ENCODE measurements at regions not wholly inside any gene's neighbourhood (a gene's known extent, or its start where the extent isn't known, plus 50 kb on each side); places are given as distances from the start of the nearest gene placed in this dataset.
"Not testable (repeated sequence)": the region's sequence is repeated elsewhere in the genome, so short reads cannot be mapped to it uniquely, and the experiment has no call there.

DNA sequence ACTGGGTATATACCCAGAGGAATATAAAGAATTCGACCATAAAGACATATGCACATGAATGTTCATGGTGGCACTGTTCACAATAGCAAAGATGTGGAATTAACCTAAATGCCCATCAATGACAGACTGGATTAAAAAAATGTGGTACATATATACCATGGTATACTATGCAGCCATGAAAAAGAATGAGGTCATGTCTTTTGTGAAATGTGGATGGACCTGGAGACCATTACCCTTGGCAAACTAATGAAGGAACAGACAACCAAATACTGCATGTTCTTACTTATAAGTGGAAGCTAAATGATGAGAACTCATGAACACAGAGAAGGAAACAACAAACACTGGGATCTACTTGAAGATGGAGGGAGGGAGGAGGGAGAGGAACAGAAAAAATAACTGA is 186.7 kb upstream of the SSTR4 start:
- Histone ChIP-seq H3K36me3 (ENCODE audit: control insufficient read depth, insufficient read depth, low read length) (no peaks in the 10 kb centered on the region), H3K4me3 (ENCODE audit: extremely low read depth, insufficient read depth, low read length, poor library complexity, severe bottlenecking) (no peak overlapping the region), H3K4me1 (ENCODE audit: control insufficient read depth, insufficient read depth, low read length, poor library complexity, severe bottlenecking) (no peaks in the 10 kb centered on the region), H3K9me3 (ENCODE audit: control insufficient read depth, low read length) (peaks cover 3% of the 10 kb centered on the region), H3K27ac (ENCODE audit: low read depth, low read length, severe bottlenecking) (no peak overlapping the region)
- no CpG with 5 or more reads among the region's 1 CpG for WGBS, 2 experiments (ENCODE audit: insufficient coverage in 2 of 2)

DNA sequence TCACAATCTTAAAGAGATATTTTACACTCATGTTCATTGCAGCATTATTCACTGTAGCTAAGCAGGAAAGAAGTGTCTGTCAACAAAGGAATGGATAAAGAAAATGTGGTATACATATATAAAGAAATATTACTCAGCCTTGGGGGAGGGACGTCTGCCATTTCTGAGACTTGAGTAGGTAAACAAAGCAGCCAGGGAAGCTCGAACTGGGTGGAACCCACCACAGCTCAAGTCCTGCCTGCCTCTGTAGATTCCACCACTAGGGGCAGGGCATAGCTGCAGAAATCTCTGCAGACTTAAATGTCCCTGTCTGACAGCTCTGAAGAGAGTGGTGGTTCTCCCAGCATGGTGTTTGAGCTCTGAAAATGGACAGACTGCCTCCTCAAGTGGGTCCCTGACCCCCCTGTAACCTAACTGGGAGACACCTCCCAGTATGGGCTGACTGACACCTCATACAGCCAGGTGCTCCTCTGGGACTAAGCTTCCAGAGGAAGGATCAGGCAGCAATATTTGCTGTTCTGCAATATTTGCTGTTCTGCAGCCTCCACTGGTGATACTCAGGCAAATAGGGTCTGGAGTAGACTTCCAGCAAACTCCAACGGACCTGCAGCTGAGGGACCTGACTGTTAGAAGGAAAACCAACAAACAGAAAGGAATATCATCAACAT is 183.3 kb upstream of the SSTR4 start:
- H3K36me3 ChIP-seq (ENCODE audit: control insufficient read depth, insufficient read depth, low read length); H3K4me1 ChIP-seq (ENCODE audit: control insufficient read depth, insufficient read depth, low read length, poor library complexity, severe bottlenecking); H3K9me3 ChIP-seq (ENCODE audit: control insufficient read depth, low read length); H3K27ac ChIP-seq (ENCODE audit: low read depth, low read length, severe bottlenecking); H3K4me3 ChIP-seq (ENCODE audit: extremely low read depth, insufficient read depth, low read length, poor library complexity, severe bottlenecking): not testable (repeated sequence)
- 11% methylated on average over 2 of the region's 3 CpGs; no CpG with 5 or more reads in 1 of the 2 experiments for WGBS, 2 experiments (ENCODE audit: insufficient coverage in 2 of 2)

DNA sequence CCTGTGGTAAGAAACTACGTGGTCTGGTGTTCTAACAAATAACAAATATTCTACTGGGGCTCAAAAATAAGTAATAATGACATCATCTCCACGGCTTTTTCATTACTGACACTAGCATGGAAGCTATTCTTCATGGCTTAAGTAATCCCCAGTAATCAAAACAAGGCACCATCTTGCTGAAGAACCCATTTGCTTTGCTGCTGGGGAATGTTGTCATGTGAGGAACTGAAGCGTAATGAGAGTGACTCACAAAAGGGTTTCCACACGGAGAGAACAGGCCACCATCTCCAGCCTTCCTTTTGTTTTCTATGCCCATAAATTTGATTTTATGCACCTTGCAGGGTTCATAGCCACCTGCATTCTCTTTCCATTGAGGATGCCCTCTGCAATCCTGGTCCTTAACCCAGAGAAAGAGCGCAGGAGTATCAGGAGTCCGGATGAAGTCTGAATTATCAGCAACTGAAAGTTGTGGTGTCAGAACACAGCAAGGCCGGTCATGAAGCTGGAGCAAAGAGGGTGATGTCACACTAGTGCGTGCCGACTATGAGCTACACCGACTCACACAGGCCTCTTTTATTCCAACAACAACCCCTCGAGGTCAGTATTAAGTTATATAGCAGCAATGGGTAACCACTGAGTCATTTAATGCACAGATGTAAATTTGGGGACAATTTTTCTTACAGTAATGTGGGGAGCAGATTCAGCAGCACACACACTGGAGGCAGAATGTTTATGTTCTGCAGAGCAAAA is 173.7 kb upstream of the SSTR4 start:
- Histone ChIP-seq H3K4me1 (ENCODE audit: control insufficient read depth, insufficient read depth, low read length, poor library complexity, severe bottlenecking) (peaks cover 15% of the 10 kb centered on the region), H3K4me3 (ENCODE audit: extremely low read depth, insufficient read depth, low read length, poor library complexity, severe bottlenecking) (no peak overlapping the region), H3K9me3 (ENCODE audit: control insufficient read depth, low read length) (peaks cover 3% of the 10 kb centered on the region), H3K27ac (ENCODE audit: low read depth, low read length, severe bottlenecking) (peak overlapping the region; percentile 46), H3K36me3 (ENCODE audit: control insufficient read depth, insufficient read depth, low read length) (no peaks in the 10 kb centered on the region)
- WGBS, 2 experiments (ENCODE audit: insufficient coverage in 2 of 2) = 74 to 84% methylated on average over 4 to 8 of the region's 11 CpGs

DNA sequence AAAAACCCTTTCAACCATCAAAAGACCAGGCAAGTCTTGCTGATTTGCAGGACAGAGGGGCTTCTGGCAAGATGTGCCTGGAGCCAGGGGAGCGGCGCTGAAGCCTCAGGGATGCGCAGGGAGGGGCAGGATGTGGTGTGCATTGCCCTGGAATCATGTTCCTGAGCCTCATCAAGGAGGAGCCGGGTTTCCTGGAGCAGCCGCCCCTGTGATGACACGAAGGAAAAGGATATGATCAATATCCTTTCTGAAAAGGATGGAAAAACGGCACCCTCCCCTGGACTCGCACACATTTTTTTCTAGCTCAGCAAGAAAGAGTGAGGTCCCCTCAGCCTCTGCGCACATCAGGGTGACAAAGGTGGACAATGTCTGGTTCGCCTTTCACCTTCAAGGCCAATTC is 173.1 kb upstream of the SSTR4 start:
- no peak overlapping the region for H3K27ac ChIP-seq (ENCODE audit: low read depth, low read length, severe bottlenecking)
- H3K36me3 ChIP-seq (ENCODE audit: control insufficient read depth, insufficient read depth, low read length) = no peaks in the 10 kb centered on the region
- WGBS, 2 experiments (ENCODE audit: insufficient coverage in 2 of 2) = 82 to 95% methylated on average over 4 to 10 of the region's 10 CpGs
- no peaks in the 10 kb centered on the region for H3K9me3 ChIP-seq (ENCODE audit: control insufficient read depth, low read length)
- H3K4me3 ChIP-seq (ENCODE audit: extremely low read depth, insufficient read depth, low read length, poor library complexity, severe bottlenecking) = no peak overlapping the region
- H3K4me1 ChIP-seq (ENCODE audit: control insufficient read depth, insufficient read depth, low read length, poor library complexity, severe bottlenecking) = peaks cover 18% of the 10 kb centered on the region

DNA sequence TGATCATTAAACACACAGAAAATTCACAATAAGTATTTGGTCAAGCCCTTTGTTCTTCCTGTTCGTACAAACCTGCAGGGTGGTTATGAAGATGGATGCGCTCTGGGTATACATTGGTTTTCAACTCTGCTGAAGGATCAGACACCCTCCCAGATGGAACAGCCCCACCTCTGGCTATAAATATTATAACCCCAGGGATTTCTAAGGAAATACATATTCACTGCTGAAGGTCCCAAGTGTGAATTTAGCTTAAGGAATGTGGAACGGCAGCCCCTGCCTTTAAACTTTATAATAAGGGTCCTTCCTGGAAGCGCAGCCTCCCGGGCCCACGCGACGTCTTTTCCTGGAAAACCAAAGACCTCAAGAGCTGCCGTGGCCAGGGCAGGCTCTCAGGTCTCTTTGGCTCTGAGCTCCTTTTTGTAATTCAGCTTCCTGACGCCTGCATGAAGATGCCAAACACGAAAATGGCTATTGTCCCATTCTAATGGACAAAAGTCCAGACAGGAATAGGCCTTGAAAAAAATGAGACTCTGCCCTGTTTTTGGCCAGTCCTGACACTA is 172.4 kb upstream of the SSTR4 start:
- no peaks in the 10 kb centered on the region for H3K9me3 ChIP-seq (ENCODE audit: control insufficient read depth, low read length)
- no peaks in the 10 kb centered on the region for H3K36me3 ChIP-seq (ENCODE audit: control insufficient read depth, insufficient read depth, low read length)
- no peak overlapping the region for H3K27ac ChIP-seq (ENCODE audit: low read depth, low read length, severe bottlenecking)
- H3K4me1 ChIP-seq (ENCODE audit: control insufficient read depth, insufficient read depth, low read length, poor library complexity, severe bottlenecking) = peaks cover 23% of the 10 kb centered on the region
- no peak overlapping the region for H3K4me3 ChIP-seq (ENCODE audit: extremely low read depth, insufficient read depth, low read length, poor library complexity, severe bottlenecking)
- WGBS, 2 experiments (ENCODE audit: insufficient coverage in 2 of 2) = 92 to 98% methylated on average over 8 of the region's 11 CpGs

DNA sequence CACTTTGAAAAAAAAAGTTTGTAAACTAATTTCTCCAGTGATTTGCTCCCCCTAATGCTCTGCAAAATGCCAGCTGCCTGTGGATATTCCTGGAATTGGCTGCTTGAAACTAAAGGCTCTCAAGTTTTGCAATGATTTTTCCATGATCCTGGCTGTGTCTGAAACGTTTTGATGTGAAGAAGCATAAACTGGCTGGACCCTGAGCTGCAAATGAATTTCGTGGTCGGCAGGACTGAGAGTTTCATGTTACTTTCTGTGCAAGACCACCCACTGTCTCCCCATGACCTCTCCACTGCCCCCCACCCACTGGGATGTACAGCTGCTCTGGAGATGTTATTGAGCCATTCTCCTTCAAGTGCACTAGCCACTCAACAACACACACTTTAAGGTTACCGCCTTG is 171.3 kb upstream of the SSTR4 start:
- peaks cover 23% of the 10 kb centered on the region for H3K4me1 ChIP-seq (ENCODE audit: control insufficient read depth, insufficient read depth, low read length, poor library complexity, severe bottlenecking)
- no peak overlapping the region for H3K27ac ChIP-seq (ENCODE audit: low read depth, low read length, severe bottlenecking)
- H3K9me3 ChIP-seq (ENCODE audit: control insufficient read depth, low read length) = no peaks in the 10 kb centered on the region
- 60 to 63% methylated on average over 3 of the region's 4 CpGs for WGBS, 2 experiments (ENCODE audit: insufficient coverage in 2 of 2)
- no peak overlapping the region for H3K4me3 ChIP-seq (ENCODE audit: extremely low read depth, insufficient read depth, low read length, poor library complexity, severe bottlenecking)
- H3K36me3 ChIP-seq (ENCODE audit: control insufficient read depth, insufficient read depth, low read length) = no peaks in the 10 kb centered on the region

DNA sequence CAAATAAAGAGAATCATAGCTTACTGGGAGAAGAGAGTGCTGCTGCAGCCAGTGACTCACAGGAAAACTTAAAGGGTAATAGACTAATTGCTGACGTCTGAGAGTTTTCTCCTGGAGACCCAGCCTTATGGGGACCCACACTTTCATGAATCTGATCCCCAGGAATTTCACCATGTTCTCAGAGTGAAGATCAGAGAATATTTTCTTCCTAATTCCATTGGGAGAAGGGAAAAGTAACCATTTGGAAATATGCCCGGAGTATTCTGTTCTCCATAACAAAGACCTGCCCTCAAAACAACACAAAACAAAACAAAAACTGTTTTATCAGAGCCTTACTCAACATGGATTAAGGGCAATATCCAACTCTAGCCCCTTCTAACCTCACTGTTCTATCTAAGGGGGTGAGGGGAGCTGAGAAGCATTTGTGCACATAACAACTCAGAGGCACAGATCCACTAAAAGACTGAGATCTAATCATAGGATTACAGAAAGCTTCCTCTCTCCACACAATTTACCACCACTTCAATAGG is 168.2 kb upstream of the SSTR4 start:
- WGBS, 2 experiments (ENCODE audit: insufficient coverage in 2 of 2) = 29% methylated on average over 1 of the region's 2 CpGs; no CpG with 5 or more reads in 1 of the 2 experiments
- Histone ChIP-seq H3K4me1 (ENCODE audit: control insufficient read depth, insufficient read depth, low read length, poor library complexity, severe bottlenecking) (peaks cover 14% of the 10 kb centered on the region), H3K4me3 (ENCODE audit: extremely low read depth, insufficient read depth, low read length, poor library complexity, severe bottlenecking) (no peak overlapping the region), H3K27ac (ENCODE audit: low read depth, low read length, severe bottlenecking) (peak overlapping the region; percentile 70), H3K9me3 (ENCODE audit: control insufficient read depth, low read length) (no peaks in the 10 kb centered on the region), H3K36me3 (ENCODE audit: control insufficient read depth, insufficient read depth, low read length) (no peaks in the 10 kb centered on the region)

DNA sequence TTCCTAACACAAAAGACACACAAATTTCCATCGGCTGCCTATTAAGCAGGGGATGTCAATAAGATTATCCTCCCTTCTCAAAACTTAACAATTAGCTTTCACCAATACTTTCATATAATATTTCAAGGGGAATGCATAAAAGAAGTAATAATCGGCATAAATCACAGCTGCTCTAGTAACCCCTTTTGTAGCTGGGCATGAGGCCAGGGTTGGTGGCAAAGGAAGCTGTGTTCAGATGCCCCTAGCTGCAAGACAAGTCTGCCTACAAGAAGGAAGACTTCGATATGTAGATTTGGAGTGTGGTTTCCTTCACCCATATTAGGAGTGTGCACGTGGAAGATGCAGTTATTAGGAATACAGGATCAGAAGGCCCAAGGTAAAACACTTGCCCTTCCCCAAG is 156.9 kb upstream of the SSTR4 start:
- no peak overlapping the region for H3K27ac ChIP-seq (ENCODE audit: low read depth, low read length, severe bottlenecking)
- H3K4me3 ChIP-seq (ENCODE audit: extremely low read depth, insufficient read depth, low read length, poor library complexity, severe bottlenecking) = no peak overlapping the region
- 61% methylated on average over 2 of the region's 4 CpGs; no CpG with 5 or more reads in 1 of the 2 experiments for WGBS, 2 experiments (ENCODE audit: insufficient coverage in 2 of 2)
- H3K9me3 ChIP-seq (ENCODE audit: control insufficient read depth, low read length) = no peaks in the 10 kb centered on the region
- no peaks in the 10 kb centered on the region for H3K4me1 ChIP-seq (ENCODE audit: control insufficient read depth, insufficient read depth, low read length, poor library complexity, severe bottlenecking)
- no peaks in the 10 kb centered on the region for H3K36me3 ChIP-seq (ENCODE audit: control insufficient read depth, insufficient read depth, low read length)

DNA sequence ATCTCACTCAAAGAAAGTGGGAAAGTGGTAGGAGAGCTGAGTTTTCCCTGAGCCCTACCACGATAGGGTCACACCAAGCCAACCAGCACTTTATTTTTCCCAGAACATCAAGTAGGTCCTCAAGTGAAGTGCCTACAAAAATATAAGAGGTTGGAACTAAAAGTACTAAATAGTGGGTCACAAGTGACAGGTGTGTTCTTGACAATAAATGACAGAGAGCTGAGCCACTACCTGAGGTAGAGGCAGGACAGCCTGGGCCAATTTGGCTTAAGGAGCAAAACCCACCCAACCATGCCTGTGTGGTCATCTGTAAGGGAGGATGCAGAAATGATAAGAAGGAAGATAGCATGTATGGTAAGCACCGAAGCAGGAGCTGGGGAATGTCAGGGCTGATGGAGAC is 154.8 kb upstream of the SSTR4 start:
- Histone ChIP-seq H3K9me3 (ENCODE audit: control insufficient read depth, low read length) (no peaks in the 10 kb centered on the region), H3K4me3 (ENCODE audit: extremely low read depth, insufficient read depth, low read length, poor library complexity, severe bottlenecking) (no peak overlapping the region), H3K4me1 (ENCODE audit: control insufficient read depth, insufficient read depth, low read length, poor library complexity, severe bottlenecking) (no peaks in the 10 kb centered on the region), H3K36me3 (ENCODE audit: control insufficient read depth, insufficient read depth, low read length) (no peaks in the 10 kb centered on the region), H3K27ac (ENCODE audit: low read depth, low read length, severe bottlenecking) (no peak overlapping the region)
- WGBS, 2 experiments (ENCODE audit: insufficient coverage in 2 of 2) = 100% methylated on average over 1 of the region's 2 CpGs

DNA sequence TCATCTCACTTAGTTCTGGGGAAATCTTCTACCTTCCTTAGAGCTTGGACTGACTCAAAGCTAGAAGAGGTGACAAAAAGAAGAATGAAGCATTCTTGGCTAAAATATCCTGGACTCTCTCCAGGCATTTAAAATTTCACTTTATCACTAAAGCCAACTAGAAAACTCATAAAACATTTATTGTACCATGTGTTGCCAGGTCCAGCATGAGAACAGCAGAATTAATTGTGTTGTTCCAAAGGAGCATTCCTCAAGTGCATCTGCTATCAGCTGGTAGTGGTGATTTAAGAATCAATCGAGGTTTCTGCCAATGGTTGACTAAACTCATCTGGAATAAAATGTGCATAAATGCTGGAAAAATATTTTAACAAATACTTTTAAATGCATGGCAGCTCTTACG is 147.3 kb upstream of the SSTR4 start:
- H3K4me3 ChIP-seq (ENCODE audit: extremely low read depth, insufficient read depth, low read length, poor library complexity, severe bottlenecking) = no peak overlapping the region
- no peaks in the 10 kb centered on the region for H3K4me1 ChIP-seq (ENCODE audit: control insufficient read depth, insufficient read depth, low read length, poor library complexity, severe bottlenecking)
- H3K9me3 ChIP-seq (ENCODE audit: control insufficient read depth, low read length) = no peaks in the 10 kb centered on the region
- H3K27ac ChIP-seq (ENCODE audit: low read depth, low read length, severe bottlenecking) = no peak overlapping the region
- WGBS, 2 experiments (ENCODE audit: insufficient coverage in 2 of 2) = 70% methylated on average over 1 of the region's 2 CpGs; no CpG with 5 or more reads in 1 of the 2 experiments
- no peaks in the 10 kb centered on the region for H3K36me3 ChIP-seq (ENCODE audit: control insufficient read depth, insufficient read depth, low read length)

Data from mesodermal cell (in vitro differentiated cells).